ENCODE measurements at regions not wholly inside any gene's neighbourhood (a gene's known extent, or its start where the extent isn't known, plus 50 kb on each side); places are given as distances from the start of the nearest gene placed in this dataset.
"Not testable (repeated sequence)": the region's sequence is repeated elsewhere in the genome, so short reads cannot be mapped to it uniquely, and the experiment has no call there.

DNA sequence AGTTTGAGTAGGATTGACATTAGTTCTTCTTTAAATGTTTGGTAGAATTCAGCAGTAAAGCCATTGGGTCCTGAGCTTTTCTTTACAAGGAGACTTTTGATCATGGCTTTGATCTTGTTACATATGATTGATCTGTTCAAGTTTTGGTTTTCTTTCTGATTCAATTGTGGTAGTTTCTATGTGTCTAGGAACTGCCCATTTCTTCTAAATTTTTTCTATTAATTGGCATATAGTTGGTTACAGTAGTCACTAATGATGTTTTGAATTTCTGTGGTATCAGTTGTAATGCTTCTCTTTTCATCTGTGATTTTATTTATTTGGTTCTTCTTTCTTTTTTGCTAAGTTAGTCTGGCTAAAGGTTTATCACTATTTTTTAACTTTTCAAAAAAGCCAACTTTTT, 73.3 kb upstream of the DLGAP1 start:
- Histone ChIP-seq H2AFZ (ENCODE audit: low read depth, low read length) (no peak overlapping the region), H2BK5ac (ENCODE audit: low read depth, low read length, poor library complexity, severe bottlenecking) (no peak overlapping the region), H3K9me3 (ENCODE audit: control insufficient read depth, low read length) (peaks cover 22% of the 10 kb centered on the region), H3K79me1 (replicated peaks; ENCODE audit: low read length, poor library complexity, severe bottlenecking) (no peaks in the 10 kb centered on the region), H2BK120ac (ENCODE audit: low read depth, low read length) (no peak overlapping the region), H3K4ac (ENCODE audit: low read depth in 1 of 2, low read length in 2 of 2) (no peak overlapping the region), H3K36me3 (ENCODE audit: control insufficient read depth in 1 of 2, insufficient read depth in 2 of 2, low read depth in 1 of 2, low read length in 2 of 2) (no peaks in the 10 kb centered on the region), H2AK5ac (ENCODE audit: low read length, severe bottlenecking) (no peak overlapping the region), H3K18ac (ENCODE audit: low read depth in 1 of 2, low read length in 2 of 2) (no peak overlapping the region), H3K27me3 (ENCODE audit: control insufficient read depth in 1 of 2, insufficient read depth in 1 of 2, low read length in 2 of 2) (no peaks in the 10 kb centered on the region), H4K91ac (ENCODE audit: low read length) (no peak overlapping the region), H3K14ac (ENCODE audit: low read length in 2 of 2) (no peak overlapping the region), H3K27ac (ENCODE audit: low read length, poor library complexity, severe bottlenecking) (no peak overlapping the region), H3K4me2 (ENCODE audit: low read length, poor library complexity, severe bottlenecking) (no peak overlapping the region), H3K23ac (ENCODE audit: low read length in 2 of 2) (no peak overlapping the region), H4K8ac (ENCODE audit: low read length) (no peak overlapping the region), H3K4me3 (ENCODE audit: insufficient read depth in 1 of 2, low read depth in 1 of 2, low read length in 2 of 2) (no peak overlapping the region), H2BK12ac (ENCODE audit: low read length in 2 of 2) (no peak overlapping the region), H3K4me1 (ENCODE audit: control insufficient read depth, insufficient read depth, low read depth, low read length) (no peaks in the 10 kb centered on the region), H2BK15ac (ENCODE audit: low read depth, poor library complexity, severe bottlenecking) (no peak overlapping the region), H3K9ac (ENCODE audit: low read length) (no peak overlapping the region)
- DNase-seq, result no peak

DNA sequence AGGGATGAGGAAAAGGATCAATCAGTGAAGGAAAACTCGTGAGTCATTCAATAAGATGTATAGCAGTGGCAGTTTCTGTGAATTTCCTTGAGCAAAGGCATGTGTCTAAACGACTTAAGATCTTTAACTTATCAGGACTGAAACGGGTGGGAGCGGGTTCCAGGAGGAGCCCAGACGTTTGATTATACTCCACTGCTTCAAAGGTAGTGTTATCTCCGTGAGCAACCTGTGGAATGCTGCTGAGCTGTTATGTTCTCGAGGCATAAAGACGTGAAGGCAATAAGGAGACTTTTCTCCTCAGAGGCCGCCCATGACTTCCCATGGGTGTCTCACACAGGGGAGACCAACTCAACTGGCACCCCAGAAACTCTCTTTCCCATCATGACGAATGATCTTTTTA, 72.7 kb upstream of the DLGAP1 start:
- H3K4me2 ChIP-seq (ENCODE audit: low read length, poor library complexity, severe bottlenecking); H2AFZ ChIP-seq (ENCODE audit: low read depth, low read length); H3K23ac ChIP-seq (ENCODE audit: low read length in 2 of 2); H3K4me1 ChIP-seq (ENCODE audit: control insufficient read depth, insufficient read depth, low read depth, low read length); H2BK12ac ChIP-seq (ENCODE audit: low read length in 2 of 2); H2BK120ac ChIP-seq (ENCODE audit: low read depth, low read length); H3K79me1 ChIP-seq (replicated peaks; ENCODE audit: low read length, poor library complexity, severe bottlenecking); H4K91ac ChIP-seq (ENCODE audit: low read length); H2BK5ac ChIP-seq (ENCODE audit: low read depth, low read length, poor library complexity, severe bottlenecking); H4K8ac ChIP-seq (ENCODE audit: low read length); H3K27ac ChIP-seq (ENCODE audit: low read length, poor library complexity, severe bottlenecking); H3K4ac ChIP-seq (ENCODE audit: low read depth in 1 of 2, low read length in 2 of 2); H3K9ac ChIP-seq (ENCODE audit: low read length); H3K36me3 ChIP-seq (ENCODE audit: control insufficient read depth in 1 of 2, insufficient read depth in 2 of 2, low read depth in 1 of 2, low read length in 2 of 2); DNase-seq; H3K18ac ChIP-seq (ENCODE audit: low read depth in 1 of 2, low read length in 2 of 2); H3K14ac ChIP-seq (ENCODE audit: low read length in 2 of 2); H3K4me3 ChIP-seq (ENCODE audit: insufficient read depth in 1 of 2, low read depth in 1 of 2, low read length in 2 of 2); H3K27me3 ChIP-seq (ENCODE audit: control insufficient read depth in 1 of 2, insufficient read depth in 1 of 2, low read length in 2 of 2); H2BK15ac ChIP-seq (ENCODE audit: low read depth, poor library complexity, severe bottlenecking); H2AK5ac ChIP-seq (ENCODE audit: low read length, severe bottlenecking): not testable (repeated sequence)
- H3K9me3 ChIP-seq (ENCODE audit: control insufficient read depth, low read length), result peaks cover 16% of the 10 kb centered on the region
- WGBS, result 5% methylated on average over 8 of the region's 10 CpGs

DNA sequence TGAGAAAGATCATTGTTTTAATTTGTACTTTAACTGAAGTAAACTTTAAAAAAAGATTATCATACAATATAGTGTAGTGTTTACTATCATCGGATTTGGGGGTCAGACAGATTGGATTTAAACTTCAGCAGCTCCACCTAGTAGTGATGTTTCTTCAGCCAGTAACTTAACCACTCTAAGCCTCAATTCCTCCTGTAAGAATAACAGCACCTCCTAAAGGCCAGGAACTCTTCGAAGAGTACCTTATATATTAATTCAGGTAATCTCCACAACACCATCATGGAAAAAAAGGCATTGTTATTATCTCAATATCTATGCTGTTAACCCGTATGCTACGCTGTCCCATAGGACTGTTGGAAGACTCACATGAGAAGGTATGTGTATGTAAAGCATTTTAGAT, 69.0 kb upstream of the DLGAP1 start:
- WGBS, result 29% methylated on average over 2 of the region's 4 CpGs

DNA sequence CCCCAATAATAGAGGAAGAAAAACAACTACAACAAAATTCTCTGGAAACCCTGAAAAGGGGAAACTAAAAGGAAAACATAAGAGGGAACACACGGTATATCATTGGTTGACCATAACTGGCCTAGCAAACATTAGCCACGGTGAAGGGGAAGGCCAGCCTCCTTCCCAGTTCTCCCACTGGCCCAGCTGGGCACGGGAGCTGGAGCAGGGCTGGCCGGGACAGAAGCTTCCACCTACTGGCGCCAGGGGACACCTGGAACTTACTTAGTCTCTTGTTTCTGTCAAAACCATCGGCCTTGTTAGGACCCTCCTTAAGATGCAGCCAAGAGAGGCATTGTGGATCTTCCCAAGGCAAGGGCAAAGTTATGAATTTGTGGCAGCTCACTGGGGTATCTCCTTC, 56.1 kb upstream of the DLGAP1 start:
- Histone ChIP-seq H3K9ac (ENCODE audit: low read length) (no peak overlapping the region), H2BK12ac (ENCODE audit: low read length in 2 of 2) (no peak overlapping the region), H3K9me3 (ENCODE audit: control insufficient read depth, low read length) (peaks cover 13% of the 10 kb centered on the region), H3K14ac (ENCODE audit: low read length in 2 of 2) (no peak overlapping the region), H3K27ac (ENCODE audit: low read length, poor library complexity, severe bottlenecking) (no peak overlapping the region), H3K18ac (ENCODE audit: low read depth in 1 of 2, low read length in 2 of 2) (no peak overlapping the region), H2BK15ac (ENCODE audit: low read depth, poor library complexity, severe bottlenecking) (no peak overlapping the region), H2BK5ac (ENCODE audit: low read depth, low read length, poor library complexity, severe bottlenecking) (no peak overlapping the region), H3K79me1 (replicated peaks; ENCODE audit: low read length, poor library complexity, severe bottlenecking) (no peaks in the 10 kb centered on the region), H3K27me3 (ENCODE audit: control insufficient read depth in 1 of 2, insufficient read depth in 1 of 2, low read length in 2 of 2) (no peaks in the 10 kb centered on the region), H3K36me3 (ENCODE audit: control insufficient read depth in 1 of 2, insufficient read depth in 2 of 2, low read depth in 1 of 2, low read length in 2 of 2) (no peaks in the 10 kb centered on the region), H2AFZ (ENCODE audit: low read depth, low read length) (no peak overlapping the region), H4K8ac (ENCODE audit: low read length) (no peak overlapping the region), H3K4me1 (ENCODE audit: control insufficient read depth, insufficient read depth, low read depth, low read length) (peaks cover 2% of the 10 kb centered on the region), H2AK5ac (ENCODE audit: low read length, severe bottlenecking) (no peak overlapping the region), H2BK120ac (ENCODE audit: low read depth, low read length) (no peak overlapping the region), H3K4me3 (ENCODE audit: insufficient read depth in 1 of 2, low read depth in 1 of 2, low read length in 2 of 2) (no peak overlapping the region), H3K23ac (ENCODE audit: low read length in 2 of 2) (no peak overlapping the region), H3K4ac (ENCODE audit: low read depth in 1 of 2, low read length in 2 of 2) (no peak overlapping the region), H3K4me2 (ENCODE audit: low read length, poor library complexity, severe bottlenecking) (no peak overlapping the region), H4K91ac (ENCODE audit: low read length) (no peak overlapping the region)
- WGBS, result 72% methylated on average over 6 of the region's 6 CpGs
- no peak for DNase-seq

More for the DNA sequence above, 69.0 kb upstream of the DLGAP1 start:
- H2AFZ ChIP-seq (ENCODE audit: low read depth, low read length), result no peak overlapping the region
- H2BK12ac ChIP-seq (ENCODE audit: low read length in 2 of 2), result no peak overlapping the region
- H3K27me3 ChIP-seq (ENCODE audit: control insufficient read depth in 1 of 2, insufficient read depth in 1 of 2, low read length in 2 of 2), result no peaks in the 10 kb centered on the region
- H3K9ac ChIP-seq (ENCODE audit: low read length), result no peak overlapping the region
- no peaks in the 10 kb centered on the region for H3K36me3 ChIP-seq (ENCODE audit: control insufficient read depth in 1 of 2, insufficient read depth in 2 of 2, low read depth in 1 of 2, low read length in 2 of 2)
- H3K18ac ChIP-seq (ENCODE audit: low read depth in 1 of 2, low read length in 2 of 2), result no peak overlapping the region
- H4K91ac ChIP-seq (ENCODE audit: low read length), result no peak overlapping the region
- no peak overlapping the region for H3K23ac ChIP-seq (ENCODE audit: low read length in 2 of 2)
- no peaks in the 10 kb centered on the region for H3K4me1 ChIP-seq (ENCODE audit: control insufficient read depth, insufficient read depth, low read depth, low read length)
- H2BK15ac ChIP-seq (ENCODE audit: low read depth, poor library complexity, severe bottlenecking), result no peak overlapping the region
- no peak overlapping the region for H4K8ac ChIP-seq (ENCODE audit: low read length)
- H2BK120ac ChIP-seq (ENCODE audit: low read depth, low read length), result no peak overlapping the region
- DNase-seq, result no peak
- H3K27ac ChIP-seq (ENCODE audit: low read length, poor library complexity, severe bottlenecking), result no peak overlapping the region
- H3K79me1 ChIP-seq (replicated peaks; ENCODE audit: low read length, poor library complexity, severe bottlenecking), result no peaks in the 10 kb centered on the region
- H2AK5ac ChIP-seq (ENCODE audit: low read length, severe bottlenecking), result no peak overlapping the region
- no peak overlapping the region for H2BK5ac ChIP-seq (ENCODE audit: low read depth, low read length, poor library complexity, severe bottlenecking)
- H3K4ac ChIP-seq (ENCODE audit: low read depth in 1 of 2, low read length in 2 of 2), result no peak overlapping the region
- H3K14ac ChIP-seq (ENCODE audit: low read length in 2 of 2), result no peak overlapping the region
- H3K9me3 ChIP-seq (ENCODE audit: control insufficient read depth, low read length), result peaks cover 9% of the 10 kb centered on the region
- H3K4me3 ChIP-seq (ENCODE audit: insufficient read depth in 1 of 2, low read depth in 1 of 2, low read length in 2 of 2), result no peak overlapping the region
- no peak overlapping the region for H3K4me2 ChIP-seq (ENCODE audit: low read length, poor library complexity, severe bottlenecking)

All from mesenchymal stem cell (in vitro differentiated cells and primary cell).